ENCODE measurements at regions not wholly inside any gene's neighbourhood (a gene's known extent, or its start where the extent isn't known, plus 50 kb on each side); places are given as distances from the start of the nearest gene placed in this dataset.

DNA sequence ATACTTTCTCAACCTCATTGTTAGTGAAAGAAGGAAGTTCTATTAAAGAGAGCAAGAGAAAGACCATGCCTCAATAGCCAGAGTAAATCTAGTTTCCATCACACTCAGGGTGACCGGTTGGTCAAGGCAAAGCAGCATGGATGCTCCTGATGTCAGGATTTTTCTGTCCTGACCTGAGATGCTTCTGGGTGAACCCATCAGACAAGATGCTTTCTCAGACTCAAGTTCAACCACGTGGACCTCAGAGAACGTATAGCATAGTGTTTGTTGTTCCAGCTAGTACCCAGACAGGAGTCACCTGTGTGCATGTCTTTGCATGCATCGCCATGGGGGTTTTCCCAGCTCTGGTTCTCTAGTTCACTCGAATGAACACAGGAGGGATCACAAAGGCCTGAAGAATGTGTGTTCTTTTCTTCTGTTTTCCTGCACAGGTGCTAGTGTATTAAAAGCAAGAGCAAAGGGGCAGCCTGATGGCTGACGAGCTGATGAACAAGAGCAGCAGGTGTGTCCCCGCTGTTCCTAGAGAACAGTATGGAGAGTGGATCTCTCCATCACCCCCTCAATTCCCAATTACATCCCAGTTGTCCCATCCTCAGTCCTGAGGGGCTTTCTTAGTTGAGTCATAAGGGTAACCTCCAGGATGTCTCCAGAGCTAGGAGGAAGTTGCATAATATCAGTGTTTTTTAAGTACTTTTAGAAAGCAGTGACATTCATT, 110.5 kb upstream of the ENPP6 start:
- no peak for DNase-seq (ENCODE audit: low read depth in 1 of 2, low spot score in 1 of 2)
- H3K4me3 ChIP-seq: no peak overlapping the region
- H3K27me3 ChIP-seq: no peaks in the 10 kb centered on the region
- H3K36me3 ChIP-seq: no peaks in the 10 kb centered on the region
- H3K4me1 ChIP-seq (ENCODE audit: low read depth): no peaks in the 10 kb centered on the region
- H3K9me3 ChIP-seq (ENCODE audit: low read depth): no peaks in the 10 kb centered on the region
- no peak overlapping the region for H3K27ac ChIP-seq
- TF ChIP-seq, protein P1, sequence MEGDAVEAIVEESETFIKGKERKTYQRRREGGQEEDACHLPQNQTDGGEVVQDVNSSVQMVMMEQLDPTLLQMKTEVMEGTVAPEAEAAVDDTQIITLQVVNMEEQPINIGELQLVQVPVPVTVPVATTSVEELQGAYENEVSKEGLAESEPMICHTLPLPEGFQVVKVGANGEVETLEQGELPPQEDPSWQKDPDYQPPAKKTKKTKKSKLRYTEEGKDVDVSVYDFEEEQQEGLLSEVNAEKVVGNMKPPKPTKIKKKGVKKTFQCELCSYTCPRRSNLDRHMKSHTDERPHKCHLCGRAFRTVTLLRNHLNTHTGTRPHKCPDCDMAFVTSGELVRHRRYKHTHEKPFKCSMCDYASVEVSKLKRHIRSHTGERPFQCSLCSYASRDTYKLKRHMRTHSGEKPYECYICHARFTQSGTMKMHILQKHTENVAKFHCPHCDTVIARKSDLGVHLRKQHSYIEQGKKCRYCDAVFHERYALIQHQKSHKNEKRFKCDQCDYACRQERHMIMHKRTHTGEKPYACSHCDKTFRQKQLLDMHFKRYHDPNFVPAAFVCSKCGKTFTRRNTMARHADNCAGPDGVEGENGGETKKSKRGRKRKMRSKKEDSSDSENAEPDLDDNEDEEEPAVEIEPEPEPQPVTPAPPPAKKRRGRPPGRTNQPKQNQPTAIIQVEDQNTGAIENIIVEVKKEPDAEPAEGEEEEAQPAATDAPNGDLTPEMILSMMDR (IDR thresholded peaks at IDR 0.05; ENCODE audit: low read depth, low read length): no peak

- TF ChIP-seq, protein P1 (IDR thresholded peaks at IDR 0.05; ENCODE audit: low read depth, low read length): no peak
- H3K9me3 ChIP-seq (ENCODE audit: low read depth): no peaks in the 10 kb centered on the region
- no peak overlapping the region for H3K27ac ChIP-seq
- H3K27me3 ChIP-seq: no peaks in the 10 kb centered on the region
- H3K36me3 ChIP-seq: no peaks in the 10 kb centered on the region
- DNase-seq (ENCODE audit: low read depth in 1 of 2, low spot score in 1 of 2): no peak
- no peak overlapping the region for H3K4me3 ChIP-seq
- no peaks in the 10 kb centered on the region for H3K4me1 ChIP-seq (ENCODE audit: low read depth)
These were observed 107.3 kb upstream of the ENPP6 start for GRCh38 chr4:184324939-184325477.

DNA sequence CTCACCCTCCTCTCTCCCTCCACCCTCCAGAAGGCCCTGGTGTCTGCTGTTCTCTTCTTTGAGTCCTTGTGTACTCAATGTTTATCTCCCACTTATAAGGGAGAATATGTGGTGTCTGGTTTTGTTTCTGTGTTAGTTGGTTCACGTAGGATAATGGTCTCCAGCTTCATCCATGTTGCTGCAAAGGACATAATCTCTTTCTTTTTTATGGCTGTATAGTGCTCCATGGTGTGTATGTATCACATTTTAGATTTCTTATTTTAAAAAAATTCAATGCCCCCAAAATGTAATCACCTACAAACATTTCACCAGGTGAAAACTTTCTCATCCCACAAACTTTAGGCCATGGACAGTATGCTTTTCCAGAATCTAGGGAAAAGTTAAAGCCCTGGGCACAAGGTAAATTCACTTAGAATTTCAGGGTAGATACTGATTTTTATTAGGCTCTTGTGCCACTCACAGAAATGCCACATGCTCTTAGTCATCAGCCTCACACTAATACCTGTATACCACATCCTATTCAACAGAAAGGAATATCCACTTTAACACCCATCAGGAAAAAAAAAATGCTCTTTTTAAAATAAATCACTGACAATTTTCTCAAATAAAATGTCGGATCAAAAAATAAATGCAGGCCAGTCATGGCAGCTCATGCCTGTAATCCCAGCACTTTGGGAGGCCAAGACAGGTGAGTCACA, 104.8 kb upstream of the ENPP6 start:
- H3K9me3 ChIP-seq (ENCODE audit: low read depth): no peaks in the 10 kb centered on the region
- no peak for DNase-seq (ENCODE audit: low read depth in 1 of 2, low spot score in 1 of 2)
- H3K27ac ChIP-seq: no peak overlapping the region
- no peak overlapping the region for H3K4me3 ChIP-seq
- H3K27me3 ChIP-seq: no peaks in the 10 kb centered on the region
- TF ChIP-seq, protein P1 (IDR thresholded peaks at IDR 0.05; ENCODE audit: low read depth, low read length): no peak
- H3K4me1 ChIP-seq (ENCODE audit: low read depth): no peaks in the 10 kb centered on the region
- H3K36me3 ChIP-seq: no peaks in the 10 kb centered on the region

DNA sequence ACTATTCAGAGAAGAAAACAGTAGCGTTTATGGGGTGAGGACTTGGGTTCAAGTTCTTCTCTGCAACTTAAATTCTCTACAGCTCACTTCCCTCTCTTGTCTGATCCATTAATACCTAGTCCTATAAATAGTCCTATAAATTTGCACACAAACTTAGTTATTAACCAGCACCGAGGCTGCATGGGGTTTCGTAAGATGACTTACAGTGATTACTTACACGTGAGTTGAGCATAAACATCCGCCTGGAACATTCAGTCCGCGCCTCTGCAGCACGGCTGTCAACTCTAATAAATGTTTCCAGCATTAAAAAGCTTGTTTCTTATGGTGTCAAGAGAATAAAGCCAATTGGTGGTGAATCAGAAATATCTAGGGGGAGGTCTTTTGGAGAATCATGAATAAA, 103.0 kb upstream of the ENPP6 start:
- TF ChIP-seq, protein P1 (IDR thresholded peaks at IDR 0.05; ENCODE audit: low read depth, low read length): no peak
- Histone ChIP-seq H3K27me3 (no peaks in the 10 kb centered on the region), H3K4me3 (no peak overlapping the region), H3K9me3 (ENCODE audit: low read depth) (no peaks in the 10 kb centered on the region), H3K4me1 (ENCODE audit: low read depth) (no peaks in the 10 kb centered on the region), H3K27ac (no peak overlapping the region), H3K36me3 (no peaks in the 10 kb centered on the region)
- DNase-seq (ENCODE audit: low read depth in 1 of 2, low spot score in 1 of 2): no peak

- TF ChIP-seq, protein P1 (IDR thresholded peaks at IDR 0.05; ENCODE audit: low read depth, low read length): no peak
- Histone ChIP-seq H3K9me3 (ENCODE audit: low read depth) (no peaks in the 10 kb centered on the region), H3K36me3 (no peaks in the 10 kb centered on the region), H3K27me3 (no peaks in the 10 kb centered on the region), H3K4me3 (no peak overlapping the region), H3K27ac (no peak overlapping the region), H3K4me1 (ENCODE audit: low read depth) (no peaks in the 10 kb centered on the region)
- no peak for DNase-seq (ENCODE audit: low read depth in 1 of 2, low spot score in 1 of 2)
These were observed 101.2 kb upstream of the ENPP6 start for GRCh38 chr4:184318852-184319251.

Measured in cardiac muscle cell (in vitro differentiated cells and primary cell).